OCI-M2 (cell line): ENCODE measurements at regions not wholly inside any gene's neighbourhood (a gene's known extent, or its start where the extent isn't known, plus 50 kb on each side); places are given as distances from the start of the nearest gene placed in this dataset.

Experiments used
- DNase-seq: peaks from one replicate; lab custom pipeline; 2025; ENCODE audit not compliant: unreplicated experiment; lab: John Stamatoyannopoulos, UW

DNA sequence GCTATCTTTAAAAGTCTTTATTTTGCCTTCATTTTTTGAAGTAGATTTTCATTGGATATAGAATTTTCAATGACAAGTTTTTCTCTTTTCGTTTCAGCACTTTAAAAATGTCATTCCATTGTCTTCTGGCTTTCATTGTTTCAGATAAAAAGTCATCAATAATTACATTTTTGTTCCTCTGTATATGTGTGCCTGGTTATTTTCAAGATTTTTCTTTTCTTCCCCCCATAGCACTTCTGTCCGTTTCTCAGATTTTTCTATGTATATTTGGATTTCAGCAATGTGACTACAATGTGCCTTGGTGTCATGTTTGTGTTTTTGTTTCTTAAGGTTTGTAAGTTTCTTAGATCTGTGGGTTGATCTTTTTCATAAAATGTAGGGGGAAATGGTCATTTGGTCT, 66.3 kb upstream of the HSD17B12 start:
- no peak for DNase-seq

DNA sequence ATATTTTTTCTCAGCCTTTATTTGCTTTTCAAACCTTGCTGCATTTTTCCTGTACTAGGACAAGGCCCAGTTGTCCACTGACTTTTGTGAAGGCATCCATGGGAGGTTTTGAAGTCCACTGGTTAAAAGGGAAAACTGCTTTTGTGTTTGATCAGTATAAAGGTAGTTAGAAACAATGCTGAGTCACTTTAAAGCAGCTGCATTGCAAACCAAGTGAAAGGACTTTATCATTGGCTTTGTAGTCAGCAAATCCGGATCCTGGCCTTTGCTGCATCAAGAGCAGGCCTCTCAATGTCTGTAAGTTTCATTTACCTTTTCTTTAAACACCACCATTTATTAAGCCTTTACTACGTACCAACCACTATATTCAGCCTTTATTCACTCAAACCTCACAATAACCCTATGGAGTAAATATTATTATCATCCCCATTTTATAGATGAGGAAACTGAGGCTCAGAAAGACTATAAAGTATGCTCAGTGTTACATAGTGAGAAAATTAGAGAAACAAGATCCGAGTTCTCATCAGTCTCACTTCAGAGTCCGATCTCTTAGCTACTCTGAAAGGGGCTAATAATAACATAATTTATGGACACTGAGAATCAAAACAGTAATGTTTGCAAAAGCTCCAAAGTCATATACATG, 60.6 kb upstream of the HSD17B12 start:
- no peak for DNase-seq

DNA sequence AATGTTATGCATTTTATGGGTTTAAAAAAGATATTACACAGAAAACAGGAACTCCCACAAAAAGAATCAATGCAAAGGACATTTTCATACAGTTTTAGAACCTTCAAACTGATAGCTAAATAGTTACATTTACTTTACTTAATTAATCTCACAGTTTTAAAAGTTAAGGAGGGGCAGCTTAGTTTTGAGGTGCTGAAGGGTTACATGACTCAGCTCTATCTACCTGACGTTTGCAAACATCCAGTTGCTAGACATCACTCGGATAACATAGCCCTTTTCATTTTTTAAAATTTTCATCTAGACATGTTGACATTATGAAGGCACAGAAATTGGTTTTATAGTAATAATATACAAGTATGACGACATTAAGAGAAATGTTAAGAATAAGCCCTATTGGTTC, 53.7 kb upstream of the HSD17B12 start:
- no peak for DNase-seq
